ENCODE measurements at regions not wholly inside any gene's neighbourhood (a gene's known extent, or its start where the extent isn't known, plus 50 kb on each side); places are given as distances from the start of the nearest gene placed in this dataset.

DNA sequence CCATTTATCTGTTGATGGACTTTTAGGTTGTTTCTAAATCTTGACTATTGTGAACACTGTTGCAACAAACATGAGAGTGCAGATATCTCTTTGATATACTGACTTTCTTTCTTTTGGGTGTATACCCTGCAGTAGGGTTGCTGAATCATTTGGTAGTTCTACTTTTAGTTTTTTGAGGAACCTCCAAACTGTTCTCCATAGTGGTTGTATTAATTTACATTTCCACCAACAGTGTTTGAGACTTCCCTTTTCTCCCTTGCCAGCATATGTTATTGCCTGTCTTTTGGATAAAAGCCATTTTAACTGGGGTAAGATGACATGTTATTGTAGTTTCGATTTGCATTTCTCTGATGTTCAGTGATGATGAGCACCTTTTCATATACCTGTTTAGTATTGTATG lies 330.0 kb downstream of the DDX10 start:
- no peak for TF ChIP-seq EP300 (IDR thresholded peaks at IDR 0.05)
- TF ChIP-seq, protein P1, sequence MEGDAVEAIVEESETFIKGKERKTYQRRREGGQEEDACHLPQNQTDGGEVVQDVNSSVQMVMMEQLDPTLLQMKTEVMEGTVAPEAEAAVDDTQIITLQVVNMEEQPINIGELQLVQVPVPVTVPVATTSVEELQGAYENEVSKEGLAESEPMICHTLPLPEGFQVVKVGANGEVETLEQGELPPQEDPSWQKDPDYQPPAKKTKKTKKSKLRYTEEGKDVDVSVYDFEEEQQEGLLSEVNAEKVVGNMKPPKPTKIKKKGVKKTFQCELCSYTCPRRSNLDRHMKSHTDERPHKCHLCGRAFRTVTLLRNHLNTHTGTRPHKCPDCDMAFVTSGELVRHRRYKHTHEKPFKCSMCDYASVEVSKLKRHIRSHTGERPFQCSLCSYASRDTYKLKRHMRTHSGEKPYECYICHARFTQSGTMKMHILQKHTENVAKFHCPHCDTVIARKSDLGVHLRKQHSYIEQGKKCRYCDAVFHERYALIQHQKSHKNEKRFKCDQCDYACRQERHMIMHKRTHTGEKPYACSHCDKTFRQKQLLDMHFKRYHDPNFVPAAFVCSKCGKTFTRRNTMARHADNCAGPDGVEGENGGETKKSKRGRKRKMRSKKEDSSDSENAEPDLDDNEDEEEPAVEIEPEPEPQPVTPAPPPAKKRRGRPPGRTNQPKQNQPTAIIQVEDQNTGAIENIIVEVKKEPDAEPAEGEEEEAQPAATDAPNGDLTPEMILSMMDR (IDR thresholded peaks at IDR 0.05) = no peak

All from upper lobe of left lung (tissue), 4 donors.